Upper lobe of left lung (tissue), 6 donors: ENCODE measurements at regions not wholly inside any gene's neighbourhood (a gene's known extent, or its start where the extent isn't known, plus 50 kb on each side); places are given as distances from the start of the nearest gene placed in this dataset.

ENCODE experiments used
- ATAC-seq, 2 donors: fragments of 200-7000 bp; cut with Tn5 transposase; one replicate each; pipeline ENCODE4 v1.9.1; 2022; ENCODE audit warnings: mild to moderate bottlenecking in 2 of 2, moderate library complexity in 2 of 2; ENCODE audit not compliant: low FRiP score in 2 of 2
- DNase-seq, 2 donors: peaks; one replicate each; pipeline ENCODE4 v3.0.0-alpha.2; 2019 to 2020
- H3K27ac ChIP-seq, 4 donors: fragments of 200-600 bp; sonication (generic); one replicate each; pipeline ENCODE4 v1.5.1; 2016 to 2019
- H3K27me3 ChIP-seq, 4 donors: fragments of 200-600 bp; sonication (generic); one replicate each; pipeline ENCODE4 v1.5.1; 2017 to 2019
- H3K36me3 ChIP-seq, 4 donors: fragments of 200-600 bp; sonication (generic); one replicate each; pipeline ENCODE4 v1.5.1; 2016 to 2019
- H3K4me1 ChIP-seq, 4 donors: fragments of 200-600 bp; sonication (generic); one replicate each; pipeline ENCODE4 v1.5.1; 2018 to 2019
- H3K4me3 ChIP-seq, 4 donors: fragments of 200-600 bp; sonication (generic); one replicate each; pipeline ENCODE4 v1.5.1; 2017 to 2019; ENCODE audit warnings: mild to moderate bottlenecking in 2 of 4, moderate library complexity in 1 of 4
- H3K9me3 ChIP-seq, 4 donors: fragments of 200-600 bp; sonication (generic); one replicate each; pipeline ENCODE4 v1.5.1; 2018 to 2019
- EP300 ChIP-seq, 4 donors: sonication (generic); formaldehyde crosslinking; IDR thresholded peaks; one replicate each; pipeline ENCODE4 v1.5.1; 2017; ENCODE audit warnings: antibody characterized with exemption in 4 of 4, control low read depth in 2 of 4
- POLR2A ChIP-seq, 4 donors: fragments of 450-650 bp; IDR thresholded peaks; one replicate each; pipeline ENCODE4 v1.5.1; 2016 to 2017; ENCODE audit warnings: antibody characterized with exemption in 4 of 4, mild to moderate bottlenecking in 2 of 4
- POLR2AphosphoS5 ChIP-seq, 2 donors: sonication (generic); formaldehyde crosslinking; IDR thresholded peaks; one replicate each; pipeline ENCODE4 v1.5.1; 2017; ENCODE audit warnings: antibody characterized with exemption in 2 of 2
- WGBS, 2 donors: methylation state at CpG; one replicate each; pipeline ENCODE4 v1.1.5; 2017 to 2018; 5-methylcytosine and 5-hydroxymethylcytosine counted together
- TF ChIP-seq, protein P1 (sequence below), 6 experiments: fragments of 450-650 bp in 4 of 6; fragments of 200-600 bp in 2 of 6; sonication (generic) in 2 of 6; IDR thresholded peaks; one replicate each; pipeline ENCODE4 v1.5.1; 2016 to 2019; ENCODE audit warnings: antibody characterized with exemption in 6 of 6
- donor health status: DM: no; HTN: no; CAD: no; lungs with moderate emphysema.
- donor health status: DM: no; HTN: yes; CAD: no; lungs with severe emphysema.

GRCh38 chr20:61185181-61185580, 66.9 kb upstream of the CDH4 start:
- Histone ChIP-seq H3K4me3 (no peak overlapping the region), H3K27me3 (no peaks in the 10 kb centered on the region), H3K4me1 (peaks cover 2 to 10% (median 7%) of the 10 kb centered on the region in 4 donors), H3K9me3 (no peaks in the 10 kb centered on the region), H3K36me3 (no peaks in the 10 kb centered on the region), H3K27ac (no peak overlapping the region)
- no peak for TF ChIP-seq POLR2AphosphoS5 (IDR thresholded peaks at IDR 0.05)
- TF ChIP-seq, protein P1, sequence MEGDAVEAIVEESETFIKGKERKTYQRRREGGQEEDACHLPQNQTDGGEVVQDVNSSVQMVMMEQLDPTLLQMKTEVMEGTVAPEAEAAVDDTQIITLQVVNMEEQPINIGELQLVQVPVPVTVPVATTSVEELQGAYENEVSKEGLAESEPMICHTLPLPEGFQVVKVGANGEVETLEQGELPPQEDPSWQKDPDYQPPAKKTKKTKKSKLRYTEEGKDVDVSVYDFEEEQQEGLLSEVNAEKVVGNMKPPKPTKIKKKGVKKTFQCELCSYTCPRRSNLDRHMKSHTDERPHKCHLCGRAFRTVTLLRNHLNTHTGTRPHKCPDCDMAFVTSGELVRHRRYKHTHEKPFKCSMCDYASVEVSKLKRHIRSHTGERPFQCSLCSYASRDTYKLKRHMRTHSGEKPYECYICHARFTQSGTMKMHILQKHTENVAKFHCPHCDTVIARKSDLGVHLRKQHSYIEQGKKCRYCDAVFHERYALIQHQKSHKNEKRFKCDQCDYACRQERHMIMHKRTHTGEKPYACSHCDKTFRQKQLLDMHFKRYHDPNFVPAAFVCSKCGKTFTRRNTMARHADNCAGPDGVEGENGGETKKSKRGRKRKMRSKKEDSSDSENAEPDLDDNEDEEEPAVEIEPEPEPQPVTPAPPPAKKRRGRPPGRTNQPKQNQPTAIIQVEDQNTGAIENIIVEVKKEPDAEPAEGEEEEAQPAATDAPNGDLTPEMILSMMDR (IDR thresholded peaks at IDR 0.05) = no peak
- TF ChIP-seq POLR2A (IDR thresholded peaks at IDR 0.05) = no peak
- TF ChIP-seq EP300 (IDR thresholded peaks at IDR 0.05) = no peak
- DNase-seq = no peak
- no peak for ATAC-seq
- 88 to 90% methylated on average over 7 of the region's 7 CpGs for WGBS, 2 donors

GRCh38 chr20:61185841-61186601, 66.0 kb upstream of the CDH4 start:
- TF ChIP-seq POLR2A (IDR thresholded peaks at IDR 0.05) (no peak), EP300 (IDR thresholded peaks at IDR 0.05) (peak in 1 of 4 donors; percentile 20)
- ATAC-seq = peak; percentile 36 to 80
- DNase-seq = no peak
- Histone ChIP-seq H3K4me3 (no peak overlapping the region), H3K4me1 (peaks cover 2 to 10% (median 7%) of the 10 kb centered on the region in 4 donors), H3K36me3 (no peaks in the 10 kb centered on the region), H3K27ac (no peak overlapping the region), H3K27me3 (no peaks in the 10 kb centered on the region), H3K9me3 (no peaks in the 10 kb centered on the region)
- WGBS, 2 donors = 35 to 36% methylated on average over 12 of the region's 12 CpGs

- DNase-seq = no peak
- no peaks in the 10 kb centered on the region for H3K36me3 ChIP-seq
- WGBS, 2 donors = 81 to 86% methylated on average over 11 of the region's 11 CpGs
- H3K4me1 ChIP-seq = peaks cover 2 to 10% (median 7%) of the 10 kb centered on the region in 4 donors
- TF ChIP-seq, protein P1 (IDR thresholded peaks at IDR 0.05) = no peak
- TF ChIP-seq POLR2AphosphoS5 (IDR thresholded peaks at IDR 0.05) = no peak
- no peak for TF ChIP-seq POLR2A (IDR thresholded peaks at IDR 0.05)
- TF ChIP-seq EP300 (IDR thresholded peaks at IDR 0.05) = no peak
- peak in 1 of 2 donors; percentile 38 for ATAC-seq
- no peak overlapping the region for H3K27ac ChIP-seq
- no peak overlapping the region for H3K4me3 ChIP-seq
- H3K27me3 ChIP-seq = no peaks in the 10 kb centered on the region
- H3K9me3 ChIP-seq = no peaks in the 10 kb centered on the region
Measured at GRCh38 chr20:61186771-61187472, 65.1 kb upstream of the CDH4 start.

- peaks cover 2 to 10% (median 7%) of the 10 kb centered on the region in 4 donors for H3K4me1 ChIP-seq
- H3K27me3 ChIP-seq = no peaks in the 10 kb centered on the region
- H3K27ac ChIP-seq = no peak overlapping the region
- H3K36me3 ChIP-seq = no peaks in the 10 kb centered on the region
- TF ChIP-seq POLR2A (IDR thresholded peaks at IDR 0.05) = no peak
- TF ChIP-seq, protein P1 (IDR thresholded peaks at IDR 0.05) = no peak
- no peak for TF ChIP-seq EP300 (IDR thresholded peaks at IDR 0.05)
- TF ChIP-seq POLR2AphosphoS5 (IDR thresholded peaks at IDR 0.05) = no peak
- WGBS, 2 donors = 85 to 86% methylated on average over 1 of the region's 1 CpG
- no peak for ATAC-seq
- no peak overlapping the region for H3K4me3 ChIP-seq
- H3K9me3 ChIP-seq = no peaks in the 10 kb centered on the region
- no peak for DNase-seq
Measured at GRCh38 chr20:61189534-61189933, 62.5 kb upstream of the CDH4 start.

- H3K4me1 ChIP-seq = peaks cover 2 to 8% (median 5%) of the 10 kb centered on the region in 4 donors
- H3K36me3 ChIP-seq = no peaks in the 10 kb centered on the region
- DNase-seq = peak in 1 of 2 donors; percentile 43
- no peaks in the 10 kb centered on the region for H3K27me3 ChIP-seq
- ATAC-seq = no peak
- WGBS, 2 donors = 93 to 96% methylated on average over 9 of the region's 9 CpGs
- no peak for TF ChIP-seq POLR2AphosphoS5 (IDR thresholded peaks at IDR 0.05)
- TF ChIP-seq POLR2A (IDR thresholded peaks at IDR 0.05) = no peak
- TF ChIP-seq, protein P1 (IDR thresholded peaks at IDR 0.05) = no peak
- no peak for TF ChIP-seq EP300 (IDR thresholded peaks at IDR 0.05)
- no peak overlapping the region for H3K27ac ChIP-seq
- H3K9me3 ChIP-seq = no peaks in the 10 kb centered on the region
- no peak overlapping the region for H3K4me3 ChIP-seq
Measured at GRCh38 chr20:61191096-61191495, 61.0 kb upstream of the CDH4 start.
